Inflammatory macrophage treated with lipopolysaccharide for 4 hours (primary cell): ENCODE measurements at regions not wholly inside any gene's neighbourhood (a gene's known extent, or its start where the extent isn't known, plus 50 kb on each side); places are given as distances from the start of the nearest gene placed in this dataset.
"Not testable (repeated sequence)": the region's sequence is repeated elsewhere in the genome, so short reads cannot be mapped to it uniquely, and the experiment has no call there.

Experiments used
- DNase-seq: peaks from one replicate; pipeline ENCODE4 v3.0.0-alpha.2; 2020

DNA sequence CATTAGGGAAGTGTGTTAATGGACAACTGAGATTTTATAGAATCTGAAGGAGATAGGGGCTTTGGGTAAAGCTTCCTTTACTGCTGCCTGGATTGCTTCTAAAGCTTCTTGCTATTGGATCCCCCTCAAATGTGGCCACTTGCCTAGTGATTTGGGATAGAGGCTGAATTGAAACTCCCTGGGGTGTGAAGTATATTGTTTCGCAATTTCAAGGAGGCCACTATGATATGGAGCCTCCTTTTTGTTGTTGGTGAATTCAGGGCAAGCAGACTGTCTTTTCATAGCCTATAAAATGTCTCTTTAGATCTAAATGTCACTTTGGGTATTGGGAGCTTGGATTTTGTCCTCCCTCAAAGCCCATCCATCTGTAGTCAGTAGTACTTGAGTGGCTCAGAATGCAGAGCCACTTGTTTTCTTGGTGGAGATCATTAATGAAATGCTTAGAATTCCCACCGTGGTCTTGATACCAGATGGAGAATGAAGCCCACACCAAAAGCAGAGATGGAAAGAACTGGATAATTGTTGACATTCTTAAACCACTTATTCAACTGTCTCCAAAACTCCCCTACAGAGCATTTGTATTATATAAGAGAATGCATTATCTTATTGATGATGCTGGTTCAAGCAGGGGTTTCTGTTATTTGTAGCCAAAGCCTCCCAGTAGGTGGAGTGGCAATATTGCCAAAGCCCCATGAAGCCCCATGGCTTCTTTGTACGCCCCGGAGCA lies 144.3 kb upstream of the KCNE2 start:
- no peak for DNase-seq

DNA sequence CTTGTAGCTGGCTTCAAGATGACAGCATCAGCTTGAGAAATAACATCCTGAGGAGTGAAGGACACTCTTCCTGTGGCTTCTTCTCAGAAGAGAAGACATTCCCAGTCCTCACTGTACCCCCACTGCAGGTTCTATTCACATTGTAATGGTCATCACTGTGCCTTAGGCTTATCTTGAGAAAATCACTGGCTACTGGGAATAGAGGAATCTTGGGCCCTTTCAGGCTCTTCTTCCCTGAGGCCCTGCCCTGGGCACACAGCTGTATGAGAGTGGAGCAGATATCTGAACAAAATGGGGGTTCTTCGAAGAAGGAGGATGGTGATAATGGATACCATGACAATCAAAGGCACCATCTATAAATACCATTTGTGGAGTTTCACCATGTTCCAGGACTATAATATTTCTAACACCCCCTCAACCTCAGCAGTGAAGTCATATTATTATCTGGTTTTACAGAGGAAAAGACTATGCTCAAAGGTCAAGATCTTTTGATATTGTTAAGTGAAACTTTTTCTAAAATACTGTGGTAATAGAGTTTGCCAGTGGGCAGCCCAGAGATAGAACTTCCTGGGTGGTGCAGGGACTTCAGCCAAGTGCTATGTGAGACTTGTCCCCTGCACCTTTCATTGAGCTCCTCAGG lies 143.1 kb upstream of the KCNE2 start:
- no peak for DNase-seq

DNA sequence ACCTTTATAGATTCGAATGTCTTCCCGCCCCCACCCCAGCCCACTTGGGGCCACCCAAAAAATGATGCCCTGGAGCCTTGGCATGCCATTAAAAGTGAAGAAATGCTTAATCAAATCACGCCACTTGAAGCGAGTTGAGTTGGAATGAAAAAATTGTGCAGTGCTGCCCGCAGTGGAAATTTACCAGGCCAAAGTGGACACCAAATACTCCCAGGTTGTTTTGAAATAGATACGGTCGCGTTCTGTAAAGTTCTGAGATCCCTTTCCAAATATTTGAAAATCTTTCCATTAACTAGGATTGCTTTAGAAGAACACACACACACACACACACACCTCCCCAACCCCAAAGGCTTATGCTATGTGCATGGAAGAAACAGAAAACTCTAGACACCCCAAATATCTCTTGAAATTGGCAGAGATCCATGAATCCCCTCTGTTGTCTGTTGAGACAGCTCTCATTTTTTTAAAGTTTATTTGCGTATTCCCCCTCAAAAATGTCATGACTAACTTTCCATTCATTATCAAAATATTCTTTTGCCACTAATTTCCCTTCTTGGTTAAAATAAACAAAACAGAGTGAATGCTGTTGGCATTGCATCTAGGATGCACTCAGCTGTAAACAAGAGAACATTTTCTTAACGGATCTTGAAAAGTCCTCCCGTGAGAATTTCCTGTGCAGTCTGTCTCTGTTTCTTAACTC lies 142.3 kb upstream of the KCNE2 start:
- DNase-seq: no peak

DNA sequence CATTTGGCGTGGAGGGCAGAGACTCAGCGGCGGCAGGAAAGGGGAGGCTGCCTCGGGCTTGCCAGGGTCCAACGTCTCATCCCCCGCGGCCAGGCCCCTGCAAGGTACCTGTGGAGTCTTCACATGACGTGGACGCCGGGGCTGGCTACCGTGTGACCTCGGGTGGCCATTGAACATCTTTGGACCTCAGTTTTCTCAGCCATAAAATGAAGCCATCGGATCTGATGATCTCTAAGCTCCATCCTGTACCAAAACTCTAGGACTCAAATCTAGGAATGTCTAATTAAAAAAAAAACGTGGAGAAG lies 141.8 kb upstream of the KCNE2 start:
- no peak for DNase-seq

DNA sequence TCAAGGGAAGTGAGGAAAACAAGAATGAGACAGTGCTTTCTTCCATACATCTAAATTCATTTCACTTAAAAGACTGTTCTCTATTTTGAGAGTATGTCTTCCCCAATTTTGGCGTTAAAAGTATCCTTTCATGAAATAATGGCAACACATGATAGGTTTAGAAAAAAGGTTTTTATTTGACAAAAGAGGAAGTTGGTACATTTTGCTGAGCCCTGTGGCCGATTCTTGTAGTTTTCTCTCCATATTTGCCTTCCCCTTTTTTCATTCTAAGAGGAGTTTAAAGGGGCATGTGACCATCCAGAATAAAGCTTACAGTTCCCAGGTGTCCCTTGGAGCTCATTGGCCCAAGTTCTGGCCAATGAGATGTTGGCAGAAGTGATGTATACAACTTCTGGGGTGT lies 140.4 kb upstream of the KCNE2 start:
- peak; percentile 55 for DNase-seq

DNA sequence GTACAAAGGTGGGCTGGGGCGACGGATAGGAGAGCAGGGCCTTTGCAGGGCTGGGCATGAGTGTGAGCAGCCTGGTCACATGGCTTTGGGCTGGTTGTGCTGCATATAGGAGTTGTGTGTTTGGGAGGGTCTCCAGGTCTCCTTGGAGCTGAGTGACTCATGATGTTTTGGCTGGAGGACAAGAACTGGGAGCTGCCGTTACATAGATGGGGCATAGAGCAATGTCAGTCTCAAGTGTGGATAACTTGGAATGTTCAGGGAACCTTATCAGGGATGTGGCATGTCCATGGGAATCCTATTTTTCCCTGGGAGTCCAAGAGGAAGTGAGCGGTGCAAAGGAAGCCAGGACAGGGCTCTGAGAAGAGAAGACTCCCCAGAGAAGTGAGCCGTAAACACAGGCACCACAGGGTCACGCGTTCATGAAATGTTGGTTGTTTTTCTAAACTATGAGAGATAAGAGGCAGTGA lies 136.4 kb upstream of the KCNE2 start:
- no peak for DNase-seq

DNA sequence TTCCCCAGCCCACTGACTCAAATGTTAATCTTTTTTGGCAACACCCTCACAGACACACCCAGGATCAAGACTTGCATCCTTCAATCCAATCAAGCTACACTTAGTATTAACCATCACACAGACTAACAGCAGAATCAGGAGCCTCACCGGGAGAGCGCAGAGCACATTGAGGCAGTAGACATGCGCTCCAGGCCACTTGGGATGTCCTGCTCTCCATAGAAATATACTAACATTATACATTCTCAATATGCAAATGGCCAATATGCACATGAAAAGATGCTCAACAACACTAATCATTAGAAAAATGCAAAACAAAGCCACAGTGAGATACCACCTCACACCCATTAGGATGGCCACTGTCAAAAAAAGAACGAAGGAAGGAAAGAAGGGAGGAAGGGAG lies 135.0 kb upstream of the KCNE2 start:
- no peak for DNase-seq

DNA sequence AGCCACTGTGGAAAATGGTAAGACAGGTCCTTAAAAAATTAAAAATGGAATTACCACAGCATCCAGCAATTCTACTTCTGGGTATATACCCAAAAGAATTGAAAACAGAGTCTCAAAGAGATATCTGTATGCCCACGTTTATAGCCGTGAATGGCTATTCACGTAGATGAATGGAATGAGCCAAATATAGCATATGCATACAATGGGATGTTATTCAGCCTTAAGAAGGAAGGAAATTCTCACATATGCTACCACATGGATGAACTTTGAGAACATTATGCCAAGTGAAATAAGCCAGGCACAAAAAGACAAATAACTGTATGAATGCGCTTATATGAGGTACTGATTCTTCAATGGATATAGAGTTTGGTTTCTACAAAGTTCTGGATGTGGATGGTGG lies 134.5 kb upstream of the KCNE2 start:
- DNase-seq: no peak

DNA sequence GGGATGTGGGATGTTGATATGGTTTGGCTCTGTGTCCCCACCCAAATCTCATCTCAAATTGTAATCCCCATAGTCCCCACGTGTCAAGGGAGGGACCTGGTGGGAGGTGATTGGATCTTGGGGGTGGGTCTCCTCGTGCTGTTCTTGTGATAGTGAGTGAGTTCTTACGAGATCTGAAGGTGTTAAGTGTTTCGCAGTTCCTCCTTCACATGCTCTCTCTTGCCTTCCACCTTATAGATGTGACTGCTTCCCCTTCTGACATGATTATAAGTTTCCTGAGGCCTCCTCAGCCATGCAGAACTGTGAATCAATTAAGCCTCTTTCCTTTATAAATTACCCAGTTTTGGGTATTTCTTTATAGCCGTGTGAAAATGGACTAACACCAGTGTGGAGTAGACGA lies 130.1 kb upstream of the KCNE2 start:
- not testable (repeated sequence) for DNase-seq

DNA sequence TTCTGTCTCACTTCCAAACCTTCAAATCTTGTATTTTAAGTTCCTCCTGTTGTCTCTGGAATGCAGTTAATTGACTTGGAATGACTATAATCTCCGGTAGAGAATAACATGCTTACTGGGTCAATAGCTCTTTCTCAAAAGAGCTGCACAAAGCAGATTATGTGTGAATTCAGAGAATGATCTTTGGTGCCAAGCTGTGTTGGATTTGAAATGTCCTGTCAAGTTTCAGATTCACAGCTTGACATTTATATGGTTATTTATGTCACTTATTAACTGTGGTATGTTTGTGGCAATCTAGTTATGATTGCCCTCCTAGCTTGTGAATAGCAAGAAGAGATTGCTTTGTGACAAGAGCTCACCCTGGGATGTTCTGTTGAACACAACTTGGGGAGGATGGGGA lies 128.3 kb upstream of the KCNE2 start:
- DNase-seq: no peak

DNA sequence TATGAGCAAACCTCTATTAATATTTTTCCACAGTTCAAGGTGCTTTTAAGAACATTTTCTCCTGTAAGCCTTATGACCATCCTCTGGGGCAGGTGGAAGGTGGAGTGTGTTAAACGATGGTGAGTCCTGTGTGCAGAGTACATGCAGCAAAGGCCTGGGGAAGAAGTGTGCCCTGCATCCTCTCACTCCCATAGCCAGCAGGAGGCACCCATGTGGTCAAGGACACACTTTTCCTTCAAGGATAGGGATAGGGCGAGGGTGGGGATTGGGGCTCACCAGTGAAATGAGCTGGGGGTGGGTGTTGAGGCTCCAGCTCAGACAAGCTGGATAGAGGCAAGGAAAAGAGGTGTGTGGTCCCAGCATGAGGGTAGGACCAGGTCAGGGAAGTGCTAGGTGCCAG lies 120.8 kb upstream of the KCNE2 start:
- no peak for DNase-seq

DNA sequence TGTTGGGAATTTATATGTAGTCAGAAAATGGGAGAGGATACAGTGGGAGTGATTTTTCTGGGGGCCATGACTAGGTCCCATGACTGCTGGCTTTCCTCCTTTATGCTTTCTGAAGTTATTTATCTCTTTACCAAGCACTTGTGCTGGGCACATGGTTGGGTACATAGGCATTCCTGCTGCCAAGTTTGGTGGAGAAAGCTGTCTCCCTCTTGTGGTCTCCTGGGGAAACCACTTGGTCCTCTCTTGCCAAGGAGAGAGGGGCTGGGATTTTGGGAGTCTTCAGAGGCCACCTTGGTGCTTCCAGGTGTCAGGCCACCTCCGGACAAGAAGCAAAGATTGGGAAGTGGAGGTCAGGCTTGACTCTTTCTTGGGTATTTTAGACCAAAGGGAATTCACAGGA lies 120.2 kb upstream of the KCNE2 start:
- DNase-seq: peak; percentile 43

DNA sequence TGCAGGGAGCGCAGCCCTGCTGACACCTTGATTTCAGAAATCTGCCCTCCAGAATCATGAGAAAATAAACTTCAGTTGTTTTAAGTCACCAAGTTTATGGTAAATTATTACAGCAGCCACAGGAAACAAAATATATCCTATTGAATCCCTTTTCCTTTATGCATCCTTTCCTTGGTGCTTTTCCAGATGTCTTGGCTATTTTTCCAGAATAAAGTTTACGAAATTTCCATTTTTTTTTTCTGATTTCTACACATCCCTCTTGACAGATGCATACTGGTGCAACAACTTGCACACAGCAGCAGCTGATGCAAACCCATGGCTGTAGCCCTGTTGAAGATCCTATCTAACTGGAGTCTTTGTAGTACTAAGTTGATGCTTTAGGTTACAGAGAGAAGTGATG lies 111.1 kb upstream of the KCNE2 start:
- DNase-seq: no peak

DNA sequence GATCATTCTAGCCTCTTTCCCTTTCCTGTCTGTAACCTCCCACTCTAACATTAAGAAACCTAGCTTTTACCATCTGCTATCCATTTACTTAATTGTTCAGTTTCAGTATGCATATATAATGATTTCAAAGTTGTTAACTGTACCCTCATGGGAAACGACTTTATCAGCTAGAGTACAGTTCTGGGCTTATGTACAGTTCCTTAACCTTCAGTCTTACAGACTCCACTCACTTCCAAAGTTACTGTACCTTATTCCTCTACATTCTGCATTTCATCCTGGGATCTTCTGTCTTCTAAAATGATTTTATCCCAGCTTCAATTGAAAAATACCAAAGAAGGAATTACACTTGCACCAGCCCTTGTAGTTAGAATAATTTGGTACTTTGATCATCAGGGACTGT lies 108.7 kb upstream of the KCNE2 start:
- DNase-seq: no peak

DNA sequence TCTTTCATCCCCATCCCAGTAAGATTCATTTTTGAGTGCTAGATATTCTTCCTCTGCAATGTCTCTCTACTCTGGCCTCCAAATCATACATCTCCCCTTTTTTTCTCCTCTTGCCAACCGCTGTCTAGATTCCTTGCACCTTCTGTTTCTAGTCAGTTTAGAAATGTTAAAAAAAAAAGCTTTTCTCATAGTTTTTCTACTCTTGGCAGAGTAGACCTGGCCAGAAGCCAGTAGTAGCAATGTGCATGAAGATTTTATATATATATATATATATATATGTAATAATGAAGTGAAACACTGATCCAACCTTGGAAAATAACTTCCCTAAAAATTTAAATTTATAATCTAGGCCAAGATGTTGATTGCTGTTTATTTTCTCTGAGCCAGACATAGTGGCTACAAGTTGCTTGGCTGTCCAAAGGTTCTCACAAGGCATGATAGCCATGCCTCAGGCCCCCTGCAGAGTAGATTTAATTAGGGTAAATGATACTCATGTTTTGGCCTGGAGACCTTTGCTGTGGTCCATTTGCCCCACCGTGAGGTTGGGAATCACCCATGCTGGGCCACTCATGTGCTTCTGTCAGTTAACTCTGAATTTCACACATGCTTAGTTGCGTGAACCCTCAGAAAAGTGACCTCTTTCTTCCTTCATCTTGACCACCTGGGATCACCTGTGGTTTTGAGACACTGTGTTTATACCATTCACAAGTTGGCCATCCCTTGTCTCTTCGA lies 103.4 kb upstream of the KCNE2 start:
- no peak for DNase-seq

DNA sequence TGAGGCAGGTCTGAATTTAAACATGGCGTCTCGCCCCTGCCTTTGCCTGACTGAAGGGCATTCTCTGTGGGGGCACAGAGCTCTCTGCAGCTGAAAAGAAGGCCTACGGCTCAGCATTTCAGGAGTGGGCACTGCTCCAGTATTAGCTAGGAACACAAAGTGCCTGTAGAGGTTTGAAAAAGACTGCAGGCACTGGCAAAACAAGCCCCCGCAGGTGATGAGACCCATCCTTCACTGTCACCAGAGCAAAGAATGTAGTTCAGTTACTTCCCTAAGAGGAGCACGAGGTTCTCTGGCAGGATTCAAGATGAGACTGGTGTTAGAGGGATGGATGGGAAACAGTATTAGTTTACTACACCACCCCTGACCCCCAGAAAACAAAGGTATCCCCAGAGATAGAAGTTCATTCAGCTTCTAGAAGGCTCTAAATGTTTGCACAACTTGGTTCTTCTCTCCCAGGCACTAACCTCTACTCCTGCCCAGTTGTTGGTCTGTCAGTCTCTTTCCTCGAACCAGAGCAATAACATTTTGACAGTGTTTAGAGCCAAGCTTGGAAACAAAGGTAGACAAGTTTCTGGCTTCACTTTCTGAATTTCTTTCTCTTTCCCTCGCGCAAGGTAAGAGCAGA lies 101.9 kb upstream of the KCNE2 start:
- DNase-seq: no peak

DNA sequence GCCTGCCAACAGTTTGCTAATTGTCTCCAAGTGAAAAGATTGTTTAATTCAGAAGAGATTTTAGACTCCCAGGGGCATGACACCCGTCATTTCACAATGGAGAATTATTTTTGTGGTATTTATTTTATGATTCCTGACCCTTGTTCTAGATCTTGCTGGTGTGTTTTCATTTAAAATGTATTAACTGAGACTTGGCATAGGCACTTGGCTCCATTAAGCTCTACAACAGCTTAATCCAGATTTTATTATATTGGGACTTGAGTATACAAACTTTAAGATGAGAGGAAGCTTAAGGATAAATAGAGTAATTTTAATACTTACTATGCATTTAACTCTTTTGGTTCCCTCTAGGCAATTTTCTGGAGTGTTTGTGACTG lies 101.3 kb upstream of the KCNE2 start:
- no peak for DNase-seq

DNA sequence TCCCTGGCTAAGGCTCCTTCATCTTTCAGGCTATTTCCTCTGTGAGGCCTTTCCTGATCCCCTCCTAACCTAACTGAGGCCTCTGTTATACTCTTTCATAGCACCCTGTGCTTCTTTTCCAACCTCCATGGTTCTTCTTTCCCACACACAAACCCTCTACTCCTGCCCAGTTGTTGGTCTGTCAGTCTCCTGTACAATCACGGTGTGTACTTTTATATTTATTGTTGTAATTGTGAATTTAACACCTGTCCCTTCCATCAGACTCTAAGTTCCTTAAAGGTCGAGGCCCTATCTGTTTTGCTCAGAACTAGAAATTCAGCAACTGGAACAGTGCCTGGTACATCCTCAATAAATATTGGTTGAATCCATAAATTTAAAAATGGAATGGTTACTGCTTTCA lies 100.2 kb upstream of the KCNE2 start:
- DNase-seq: no peak

DNA sequence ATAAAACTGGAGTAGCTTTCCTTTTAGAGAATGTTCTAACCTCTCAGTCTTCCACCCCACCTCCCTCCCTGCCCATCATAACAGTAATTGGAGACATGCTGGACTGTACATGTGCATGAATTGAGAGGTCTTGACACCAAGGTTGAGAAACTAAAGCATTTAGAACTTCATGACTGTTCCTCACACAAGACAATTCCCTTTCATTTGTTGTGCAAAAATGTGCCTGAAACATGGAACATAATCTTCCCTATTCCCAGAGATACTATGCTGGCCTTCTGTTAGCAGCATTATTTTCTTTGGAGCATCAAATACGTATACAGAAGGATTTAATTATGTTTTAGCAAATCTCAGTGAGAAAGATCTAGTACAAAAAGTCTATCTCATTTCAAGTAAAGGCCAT lies 97.5 kb upstream of the KCNE2 start:
- DNase-seq: no peak

DNA sequence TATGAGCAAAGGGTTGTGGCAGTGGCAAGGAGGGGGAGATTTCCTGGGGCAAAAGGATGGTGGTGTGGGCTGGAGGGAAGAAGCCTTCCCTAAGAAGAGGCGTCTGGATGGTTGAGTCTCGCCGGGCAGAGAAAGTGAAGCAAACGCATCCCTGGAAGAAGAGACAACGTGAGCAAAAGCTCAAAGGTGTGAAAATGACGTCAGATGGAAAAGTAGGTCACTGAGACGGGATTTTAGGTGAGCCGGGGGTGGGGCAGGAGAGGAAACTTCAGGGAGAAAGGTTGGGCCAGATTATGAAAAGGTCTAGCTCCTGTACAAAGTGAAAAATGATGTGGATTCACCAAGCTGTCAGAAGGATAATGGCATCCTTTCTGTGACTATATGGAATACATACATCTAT lies 95.3 kb upstream of the KCNE2 start:
- no peak for DNase-seq

DNA sequence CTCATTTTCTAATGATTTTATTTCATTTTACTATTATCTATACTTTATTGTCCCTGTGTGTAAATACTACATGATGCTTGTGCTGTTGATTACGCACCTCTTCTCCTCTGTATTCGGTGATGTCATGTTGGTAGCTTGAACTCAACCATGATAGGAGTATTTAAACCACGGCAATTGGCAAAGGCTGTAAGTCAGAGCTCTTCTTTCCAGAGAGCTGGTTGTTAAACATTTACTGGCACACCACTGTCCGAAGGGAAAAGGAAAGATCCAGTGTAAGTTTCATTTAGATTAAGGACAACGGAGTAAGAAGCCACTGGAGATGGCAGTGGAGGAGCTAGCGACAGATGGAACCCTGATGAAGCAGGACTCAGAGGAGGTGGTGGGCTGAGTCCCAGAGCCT lies 93.4 kb upstream of the KCNE2 start:
- DNase-seq: no peak

DNA sequence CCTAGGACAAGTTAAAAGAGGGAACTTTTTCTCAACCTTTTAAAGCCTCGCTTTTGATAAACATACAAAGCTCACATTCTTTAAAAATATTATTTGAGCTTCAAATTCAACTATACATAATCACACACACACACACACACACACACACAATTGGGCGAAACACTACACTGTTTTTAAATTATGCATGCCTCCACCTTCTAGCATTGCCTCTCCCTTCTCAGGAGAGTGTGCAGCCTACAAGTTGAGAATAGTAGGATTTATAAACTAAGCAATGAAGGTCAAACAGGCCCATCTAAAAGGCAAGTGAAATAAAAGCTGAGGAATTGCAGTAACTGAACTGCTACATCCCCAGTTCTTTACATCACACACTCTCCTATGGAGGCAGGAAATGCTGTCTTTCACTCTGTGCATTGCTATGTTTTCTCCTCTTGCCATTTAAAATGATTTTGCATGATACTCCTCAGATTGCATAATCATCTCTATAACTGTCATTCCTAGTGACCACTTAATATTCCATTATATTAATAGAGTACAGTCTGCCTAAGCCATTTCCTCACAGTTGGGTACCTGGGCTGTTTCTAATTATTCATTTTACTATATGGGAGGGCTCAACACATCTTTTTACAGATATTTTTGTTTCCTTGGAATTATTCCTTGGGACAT lies 92.5 kb upstream of the KCNE2 start:
- no peak for DNase-seq

DNA sequence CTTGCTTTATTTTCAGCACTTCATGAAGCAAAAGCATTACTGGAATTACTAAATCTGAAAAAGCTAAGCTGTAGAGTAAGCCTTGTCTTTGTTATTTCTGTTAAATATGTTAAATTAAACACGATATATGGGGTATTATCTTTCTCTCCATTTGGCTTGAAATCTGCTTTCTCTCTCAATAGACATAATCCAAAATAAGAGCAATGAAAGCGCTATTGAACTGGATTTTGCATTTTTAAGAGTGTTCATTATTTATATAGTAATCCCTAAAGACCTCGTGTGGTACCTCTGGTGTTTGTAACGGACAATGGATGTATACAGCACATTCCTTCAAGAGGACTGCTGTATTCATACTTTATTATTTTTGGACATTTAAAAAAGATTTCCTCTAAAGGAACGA lies 91.5 kb upstream of the KCNE2 start:
- no peak for DNase-seq
